ENCODE measurements at regions not wholly inside any gene's neighbourhood (a gene's known extent, or its start where the extent isn't known, plus 50 kb on each side); places are given as distances from the start of the nearest gene placed in this dataset.

DNA sequence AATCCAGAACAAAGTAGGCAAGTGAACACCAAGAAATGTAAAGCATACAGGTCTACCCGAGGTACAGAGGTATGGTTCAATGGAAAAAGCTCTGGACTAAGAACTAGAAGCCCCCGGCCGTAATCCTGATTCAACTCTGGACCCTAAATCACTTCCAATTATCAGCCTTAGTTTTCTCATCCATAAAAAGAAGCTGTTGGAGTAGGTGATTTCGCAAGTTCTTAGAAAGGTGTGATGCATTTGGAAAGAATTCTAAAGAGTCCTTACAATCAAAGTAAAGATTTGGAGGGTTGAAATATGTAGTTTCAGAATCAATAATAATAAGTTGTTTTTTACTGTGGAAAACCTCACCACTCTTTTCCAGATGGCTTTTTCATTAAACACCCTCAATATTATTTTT is 622.1 kb upstream of the ID2 start:
- no peak overlapping the region for H3K27ac ChIP-seq (ENCODE audit: low read depth in 1 of 2, low read length in 1 of 2)
- 72% methylated on average over 4 of the region's 4 CpGs for WGBS

DNA sequence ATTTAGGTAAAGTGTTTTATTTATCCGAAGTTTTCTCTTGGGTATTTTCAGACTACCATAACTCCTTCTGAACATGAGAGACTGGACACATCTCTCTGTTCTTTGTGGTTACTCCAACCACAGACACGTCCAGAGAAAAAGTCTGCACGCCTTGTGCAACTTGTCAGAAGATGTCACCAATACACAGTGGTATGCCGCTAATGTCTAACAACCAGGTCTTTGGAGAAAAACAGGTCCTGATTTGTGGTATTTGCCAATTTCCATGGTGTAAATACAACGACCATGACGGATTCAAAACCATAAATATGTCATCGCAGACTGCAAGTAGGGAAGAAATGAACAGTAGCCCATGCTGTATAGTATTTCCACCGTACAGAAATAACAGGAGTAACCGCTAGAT is 620.6 kb upstream of the ID2 start:
- WGBS: 85% methylated on average over 9 of the region's 9 CpGs
- no peak overlapping the region for H3K27ac ChIP-seq (ENCODE audit: low read depth in 1 of 2, low read length in 1 of 2)
- H3K4me3 ChIP-seq (ENCODE audit: low read length in 2 of 2): no peak overlapping the region
- H3K27me3 ChIP-seq (ENCODE audit: control insufficient read depth in 2 of 2, insufficient read depth in 1 of 2, low read length in 1 of 2): no peaks in the 10 kb centered on the region
- H3K9me3 ChIP-seq (ENCODE audit: control insufficient read depth in 2 of 2, insufficient read depth in 1 of 2, low read length in 1 of 2): no peaks in the 10 kb centered on the region
- no peaks in the 10 kb centered on the region for H3K36me3 ChIP-seq (ENCODE audit: control insufficient read depth in 2 of 2, insufficient read depth in 2 of 2, low read length in 1 of 2)
- DNase-seq (ENCODE audit: low read depth in 6 of 9, low spot score in 9 of 9): no peak
- H3K4me1 ChIP-seq (ENCODE audit: control insufficient read depth in 2 of 2, insufficient read depth in 2 of 2, low read length in 2 of 2): no peaks in the 10 kb centered on the region

More for the DNA sequence above, 622.1 kb upstream of the ID2 start:
- Histone ChIP-seq H3K9me3 (ENCODE audit: control insufficient read depth in 2 of 2, insufficient read depth in 1 of 2, low read length in 1 of 2) (no peaks in the 10 kb centered on the region), H3K36me3 (ENCODE audit: control insufficient read depth in 2 of 2, insufficient read depth in 2 of 2, low read length in 1 of 2) (no peaks in the 10 kb centered on the region), H3K4me3 (ENCODE audit: low read length in 2 of 2) (no peak overlapping the region), H3K4me1 (ENCODE audit: control insufficient read depth in 2 of 2, insufficient read depth in 2 of 2, low read length in 2 of 2) (no peaks in the 10 kb centered on the region), H3K27me3 (ENCODE audit: control insufficient read depth in 2 of 2, insufficient read depth in 1 of 2, low read length in 1 of 2) (no peaks in the 10 kb centered on the region)
- no peak for DNase-seq (ENCODE audit: low read depth in 6 of 9, low spot score in 9 of 9)

DNA sequence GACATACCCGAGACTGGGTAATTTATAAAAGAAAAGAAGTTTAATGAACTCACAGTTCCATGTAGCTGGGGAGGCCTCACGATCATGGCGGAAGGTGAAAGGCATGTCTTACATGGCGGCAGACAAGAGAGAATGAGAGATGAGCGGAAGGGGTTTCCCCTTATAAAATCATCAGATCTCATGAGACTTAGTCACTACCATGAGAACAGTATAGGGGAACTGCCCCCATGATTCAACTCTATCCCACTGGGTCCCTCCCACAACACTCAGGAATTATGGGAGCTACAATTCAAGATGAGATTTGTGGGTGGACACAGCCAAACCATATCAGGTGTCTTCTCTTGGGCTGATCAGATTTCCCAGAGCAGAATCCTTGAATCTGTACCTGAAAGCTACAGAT is 617.3 kb upstream of the ID2 start:
- DNase-seq (ENCODE audit: low read depth in 6 of 9, low spot score in 9 of 9): no peak
- 94% methylated on average over 5 of the region's 5 CpGs for WGBS
- no peaks in the 10 kb centered on the region for H3K36me3 ChIP-seq (ENCODE audit: control insufficient read depth in 2 of 2, insufficient read depth in 2 of 2, low read length in 1 of 2)
- no peak overlapping the region for H3K4me3 ChIP-seq (ENCODE audit: low read length in 2 of 2)
- no peaks in the 10 kb centered on the region for H3K4me1 ChIP-seq (ENCODE audit: control insufficient read depth in 2 of 2, insufficient read depth in 2 of 2, low read length in 2 of 2)
- no peaks in the 10 kb centered on the region for H3K27me3 ChIP-seq (ENCODE audit: control insufficient read depth in 2 of 2, insufficient read depth in 1 of 2, low read length in 1 of 2)
- no peak overlapping the region for H3K27ac ChIP-seq (ENCODE audit: low read depth in 1 of 2, low read length in 1 of 2)
- H3K9me3 ChIP-seq (ENCODE audit: control insufficient read depth in 2 of 2, insufficient read depth in 1 of 2, low read length in 1 of 2): no peaks in the 10 kb centered on the region

DNA sequence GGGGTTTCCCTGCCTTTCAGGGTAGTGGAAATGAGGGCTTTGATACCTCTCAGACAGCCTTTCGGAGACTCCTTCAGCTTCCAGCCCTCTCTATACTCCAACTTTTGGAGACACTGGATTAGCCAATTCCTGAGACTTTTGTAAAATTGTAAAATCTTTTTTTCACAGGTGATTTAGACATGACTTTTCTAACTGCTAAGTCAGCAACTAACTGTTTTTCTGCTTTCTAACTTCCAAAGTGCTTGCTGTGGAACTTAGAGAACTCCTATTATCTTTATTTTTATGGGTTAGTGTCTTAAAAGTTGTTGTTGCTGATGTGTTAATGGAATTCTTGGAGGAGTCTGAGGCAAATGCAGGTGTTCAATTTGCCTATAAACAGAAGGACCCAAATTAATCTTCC is 616.7 kb upstream of the ID2 start:
- WGBS: 100% methylated on average over 1 of the region's 1 CpG
- no peak for DNase-seq (ENCODE audit: low read depth in 6 of 9, low spot score in 9 of 9)
- H3K27me3 ChIP-seq (ENCODE audit: control insufficient read depth in 2 of 2, insufficient read depth in 1 of 2, low read length in 1 of 2): no peaks in the 10 kb centered on the region

DNA sequence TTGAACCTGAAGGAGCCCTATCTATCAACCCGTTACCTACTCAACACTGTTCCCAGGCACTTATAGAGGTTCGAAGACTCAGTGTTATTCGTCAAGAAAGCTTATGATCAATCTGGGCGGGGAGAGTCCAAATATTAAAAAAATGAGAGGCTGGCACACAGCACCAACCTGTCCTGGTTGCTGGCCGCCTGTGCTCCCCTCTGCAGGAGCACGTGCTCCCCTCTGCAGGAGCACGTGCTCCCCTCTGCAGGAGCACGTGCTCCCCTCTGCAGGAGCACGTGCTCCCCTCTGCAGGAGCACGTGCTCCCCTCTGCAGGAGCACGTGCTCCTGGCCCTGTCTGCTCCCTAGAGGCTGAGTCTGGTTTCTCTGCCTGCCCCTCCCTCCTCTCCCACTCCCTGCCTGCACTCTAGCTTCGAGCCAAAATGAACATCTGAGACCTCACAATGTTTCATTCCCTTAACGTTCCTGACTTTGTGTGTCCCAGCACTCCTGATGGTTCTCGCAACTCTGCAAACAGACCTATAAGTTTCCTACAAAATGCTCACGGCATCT is 614.0 kb upstream of the ID2 start:
- Histone ChIP-seq H3K27me3 (ENCODE audit: control insufficient read depth in 2 of 2, insufficient read depth in 1 of 2, low read length in 1 of 2) (no peaks in the 10 kb centered on the region), H3K27ac (ENCODE audit: low read depth in 1 of 2, low read length in 1 of 2) (no peak overlapping the region), H3K4me1 (ENCODE audit: control insufficient read depth in 2 of 2, insufficient read depth in 2 of 2, low read length in 2 of 2) (no peaks in the 10 kb centered on the region), H3K9me3 (ENCODE audit: control insufficient read depth in 2 of 2, insufficient read depth in 1 of 2, low read length in 1 of 2) (no peaks in the 10 kb centered on the region), H3K4me3 (ENCODE audit: low read length in 2 of 2) (no peak overlapping the region), H3K36me3 (ENCODE audit: control insufficient read depth in 2 of 2, insufficient read depth in 2 of 2, low read length in 1 of 2) (no peaks in the 10 kb centered on the region)
- no peak for DNase-seq (ENCODE audit: low read depth in 6 of 9, low spot score in 9 of 9)
- WGBS: 95% methylated on average over 15 of the region's 15 CpGs

More for the DNA sequence above, 616.7 kb upstream of the ID2 start:
- Histone ChIP-seq H3K4me3 (ENCODE audit: low read length in 2 of 2) (no peak overlapping the region), H3K9me3 (ENCODE audit: control insufficient read depth in 2 of 2, insufficient read depth in 1 of 2, low read length in 1 of 2) (no peaks in the 10 kb centered on the region), H3K4me1 (ENCODE audit: control insufficient read depth in 2 of 2, insufficient read depth in 2 of 2, low read length in 2 of 2) (no peaks in the 10 kb centered on the region), H3K27ac (ENCODE audit: low read depth in 1 of 2, low read length in 1 of 2) (no peak overlapping the region), H3K36me3 (ENCODE audit: control insufficient read depth in 2 of 2, insufficient read depth in 2 of 2, low read length in 1 of 2) (no peaks in the 10 kb centered on the region)

DNA sequence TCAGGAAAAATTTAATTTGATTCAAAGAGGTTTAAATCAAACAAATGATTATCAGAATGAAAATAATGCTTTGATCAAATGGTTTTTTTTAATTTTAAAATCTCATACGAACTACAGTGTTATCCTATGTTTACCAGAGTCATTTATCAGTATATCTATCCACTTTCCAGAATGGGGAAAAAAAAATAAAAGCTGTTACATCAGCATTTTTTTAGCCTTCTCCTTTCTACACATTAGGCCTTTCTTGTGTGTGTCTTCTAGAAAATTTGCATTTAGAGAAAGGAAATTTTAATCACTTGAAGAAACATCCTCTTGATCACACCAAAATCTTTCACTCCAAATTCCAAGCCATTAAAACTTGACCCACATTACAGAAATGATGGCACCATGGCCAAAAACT is 608.9 kb upstream of the ID2 start:
- Histone ChIP-seq H3K27ac (ENCODE audit: low read depth in 1 of 2, low read length in 1 of 2) (no peak overlapping the region), H3K27me3 (ENCODE audit: control insufficient read depth in 2 of 2, insufficient read depth in 1 of 2, low read length in 1 of 2) (no peaks in the 10 kb centered on the region), H3K4me3 (ENCODE audit: low read length in 2 of 2) (no peak overlapping the region), H3K36me3 (ENCODE audit: control insufficient read depth in 2 of 2, insufficient read depth in 2 of 2, low read length in 1 of 2) (no peaks in the 10 kb centered on the region), H3K4me1 (ENCODE audit: control insufficient read depth in 2 of 2, insufficient read depth in 2 of 2, low read length in 2 of 2) (no peaks in the 10 kb centered on the region), H3K9me3 (ENCODE audit: control insufficient read depth in 2 of 2, insufficient read depth in 1 of 2, low read length in 1 of 2) (peaks cover 0 to 3% of the 10 kb centered on the region in 2 donors)
- WGBS: 88% methylated on average over 1 of the region's 1 CpG
- no peak for DNase-seq (ENCODE audit: low read depth in 6 of 9, low spot score in 9 of 9)

DNA sequence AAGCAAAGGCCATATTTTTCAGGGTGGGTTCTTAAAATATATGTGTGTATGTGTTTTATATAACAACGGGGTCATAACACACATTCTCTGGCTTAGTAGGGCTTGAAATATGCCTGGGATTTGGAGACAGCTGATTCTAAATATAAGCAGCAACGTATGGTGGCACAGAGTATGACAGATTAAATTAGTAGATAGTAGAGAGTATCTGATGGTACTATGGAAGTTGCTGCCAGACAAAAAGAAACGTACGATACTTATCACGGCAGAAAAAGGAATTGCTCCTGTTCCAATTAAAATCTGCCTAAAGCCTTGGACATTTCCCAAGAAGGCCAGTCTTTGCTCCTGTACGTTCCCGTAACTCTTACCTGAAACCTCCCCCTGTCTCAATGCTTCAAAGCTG is 607.9 kb upstream of the ID2 start:
- no peaks in the 10 kb centered on the region for H3K36me3 ChIP-seq (ENCODE audit: control insufficient read depth in 2 of 2, insufficient read depth in 2 of 2, low read length in 1 of 2)
- no peak overlapping the region for H3K27ac ChIP-seq (ENCODE audit: low read depth in 1 of 2, low read length in 1 of 2)
- 97% methylated on average over 7 of the region's 7 CpGs for WGBS
- H3K4me3 ChIP-seq (ENCODE audit: low read length in 2 of 2): no peak overlapping the region
- no peak for DNase-seq (ENCODE audit: low read depth in 6 of 9, low spot score in 9 of 9)
- H3K27me3 ChIP-seq (ENCODE audit: control insufficient read depth in 2 of 2, insufficient read depth in 1 of 2, low read length in 1 of 2): no peaks in the 10 kb centered on the region
- no peaks in the 10 kb centered on the region for H3K4me1 ChIP-seq (ENCODE audit: control insufficient read depth in 2 of 2, insufficient read depth in 2 of 2, low read length in 2 of 2)
- peaks cover 0 to 3% of the 10 kb centered on the region in 2 donors for H3K9me3 ChIP-seq (ENCODE audit: control insufficient read depth in 2 of 2, insufficient read depth in 1 of 2, low read length in 1 of 2)

DNA sequence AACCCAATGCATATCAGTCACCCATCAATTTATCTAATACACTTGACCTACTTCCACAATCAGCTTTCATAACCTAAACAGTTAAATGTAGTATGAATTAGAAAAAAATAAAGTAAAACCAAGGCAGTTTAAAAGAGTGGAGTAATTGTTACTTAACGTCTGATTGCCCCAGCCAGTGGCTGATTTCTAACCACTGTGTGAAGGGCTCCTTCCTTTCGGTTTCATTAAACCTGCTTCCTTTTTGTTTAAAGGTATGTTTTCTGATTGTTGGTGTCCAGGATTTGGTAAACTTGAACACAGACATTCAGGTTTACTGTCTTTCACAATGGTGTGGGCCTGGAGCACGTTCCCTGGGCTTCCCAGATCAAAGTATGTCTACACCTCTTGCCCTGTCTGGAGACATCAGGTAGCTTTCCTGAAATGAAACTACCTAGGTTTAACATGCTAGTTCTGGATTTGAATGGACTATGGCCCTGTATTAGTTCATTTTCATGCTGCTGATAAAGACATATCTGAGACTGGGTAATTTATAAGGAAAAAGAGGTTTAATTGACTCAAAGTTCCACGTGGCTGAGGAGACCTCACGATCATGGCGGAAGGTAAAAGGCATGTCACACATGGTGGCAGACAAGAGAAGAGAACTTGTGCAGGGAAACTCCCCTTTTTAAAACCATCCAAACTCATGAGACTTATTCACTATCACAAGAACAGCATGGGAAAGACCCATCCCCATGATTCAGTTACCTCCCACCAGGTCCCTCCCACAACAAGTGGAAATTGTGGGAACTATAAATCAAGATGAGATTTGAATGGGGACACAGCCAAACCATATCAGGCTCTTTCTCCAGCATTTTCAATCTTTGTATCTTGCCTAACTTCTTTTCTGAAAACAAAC is 605.2 kb upstream of the ID2 start:
- H3K9me3 ChIP-seq (ENCODE audit: control insufficient read depth in 2 of 2, insufficient read depth in 1 of 2, low read length in 1 of 2): peaks cover 0 to 3% of the 10 kb centered on the region in 2 donors
- DNase-seq (ENCODE audit: low read depth in 6 of 9, low spot score in 9 of 9): no peak
- no peak overlapping the region for H3K4me3 ChIP-seq (ENCODE audit: low read length in 2 of 2)
- 75% methylated on average over 6 of the region's 6 CpGs for WGBS
- no peaks in the 10 kb centered on the region for H3K36me3 ChIP-seq (ENCODE audit: control insufficient read depth in 2 of 2, insufficient read depth in 2 of 2, low read length in 1 of 2)
- H3K27me3 ChIP-seq (ENCODE audit: control insufficient read depth in 2 of 2, insufficient read depth in 1 of 2, low read length in 1 of 2): no peaks in the 10 kb centered on the region
- H3K27ac ChIP-seq (ENCODE audit: low read depth in 1 of 2, low read length in 1 of 2): no peak overlapping the region
- no peaks in the 10 kb centered on the region for H3K4me1 ChIP-seq (ENCODE audit: control insufficient read depth in 2 of 2, insufficient read depth in 2 of 2, low read length in 2 of 2)

DNA sequence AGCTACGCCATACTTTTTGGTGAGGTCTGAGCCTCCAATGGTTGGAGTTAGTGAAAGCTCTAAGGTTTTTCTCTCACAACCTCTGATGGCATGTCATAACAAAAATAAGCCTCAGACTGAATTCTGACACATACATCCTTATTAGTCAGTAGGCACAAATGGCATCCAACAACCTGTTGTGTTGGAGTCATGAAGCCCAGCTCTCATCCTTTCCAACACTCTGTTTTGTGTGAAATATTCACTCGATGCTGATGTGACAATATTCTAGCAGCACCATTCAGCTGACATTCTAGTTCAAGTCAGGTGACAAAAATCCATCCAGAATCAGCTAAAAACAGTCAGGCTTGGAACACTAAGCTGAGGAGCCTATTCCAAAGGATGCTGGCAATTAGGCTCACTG is 603.2 kb upstream of the ID2 start:
- peaks cover 0 to 3% of the 10 kb centered on the region in 2 donors for H3K9me3 ChIP-seq (ENCODE audit: control insufficient read depth in 2 of 2, insufficient read depth in 1 of 2, low read length in 1 of 2)
- WGBS: 97% methylated on average over 2 of the region's 2 CpGs
- H3K36me3 ChIP-seq (ENCODE audit: control insufficient read depth in 2 of 2, insufficient read depth in 2 of 2, low read length in 1 of 2): no peaks in the 10 kb centered on the region
- DNase-seq (ENCODE audit: low read depth in 6 of 9, low spot score in 9 of 9): no peak
- no peak overlapping the region for H3K27ac ChIP-seq (ENCODE audit: low read depth in 1 of 2, low read length in 1 of 2)
- no peaks in the 10 kb centered on the region for H3K27me3 ChIP-seq (ENCODE audit: control insufficient read depth in 2 of 2, insufficient read depth in 1 of 2, low read length in 1 of 2)
- H3K4me3 ChIP-seq (ENCODE audit: low read length in 2 of 2): no peak overlapping the region
- H3K4me1 ChIP-seq (ENCODE audit: control insufficient read depth in 2 of 2, insufficient read depth in 2 of 2, low read length in 2 of 2): no peaks in the 10 kb centered on the region
